ENCODE measurements at regions not wholly inside any gene's neighbourhood (a gene's known extent, or its start where the extent isn't known, plus 50 kb on each side); places are given as distances from the start of the nearest gene placed in this dataset.

DNA sequence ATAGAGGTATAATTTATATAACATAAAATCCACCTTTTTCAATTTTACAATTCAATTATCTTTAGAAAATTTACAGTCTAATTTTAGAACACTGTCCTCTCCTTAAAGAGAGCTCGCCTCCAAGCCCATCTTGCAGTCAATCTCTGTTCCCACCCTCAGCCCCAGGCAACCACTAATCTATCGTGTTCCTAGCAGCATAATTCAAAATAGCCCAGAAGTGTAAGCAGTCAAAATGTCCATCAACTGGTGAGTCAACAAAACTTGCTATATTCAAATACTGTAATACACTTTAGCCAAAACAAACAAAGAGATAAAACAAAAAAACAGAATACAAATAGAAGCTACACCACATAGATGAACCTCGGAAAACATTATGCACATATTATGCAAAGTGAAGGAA lies 1006.8 kb upstream of the EEF2KMT start:
- DNase-seq (ENCODE audit: extremely low read depth, low read depth) = no peak
- TF ChIP-seq CTCF (IDR thresholded peaks at IDR 0.05; ENCODE audit: low read depth, low read length) = no peak

GRCh38 chr16:6103561-6103960 lies 1006.0 kb upstream of the EEF2KMT start:
- DNase-seq (ENCODE audit: extremely low read depth, low read depth) = no peak
- TF ChIP-seq CTCF (IDR thresholded peaks at IDR 0.05; ENCODE audit: low read depth, low read length) = no peak

GRCh38 chr16:6099102-6099501 lies 1001.5 kb upstream of the EEF2KMT start:
- DNase-seq (ENCODE audit: extremely low read depth, low read depth) = no peak
- TF ChIP-seq CTCF (IDR thresholded peaks at IDR 0.05; ENCODE audit: low read depth, low read length) = no peak

GRCh38 chr16:6096931-6097670 lies 999.5 kb upstream of the EEF2KMT start:
- DNase-seq (ENCODE audit: extremely low read depth, low read depth) = no peak
- TF ChIP-seq CTCF (IDR thresholded peaks at IDR 0.05; ENCODE audit: low read depth, low read length) = no peak

- no peak for DNase-seq (ENCODE audit: extremely low read depth, low read depth)
- TF ChIP-seq CTCF (IDR thresholded peaks at IDR 0.05; ENCODE audit: low read depth, low read length) = no peak
Observed at GRCh38 chr16:6095414-6095813, 997.8 kb upstream of the EEF2KMT start.

- no peak for TF ChIP-seq CTCF (IDR thresholded peaks at IDR 0.05; ENCODE audit: low read depth, low read length)
- no peak for DNase-seq (ENCODE audit: extremely low read depth, low read depth)
Observed at GRCh38 chr16:6091021-6091420, 993.4 kb upstream of the EEF2KMT start.

DNA sequence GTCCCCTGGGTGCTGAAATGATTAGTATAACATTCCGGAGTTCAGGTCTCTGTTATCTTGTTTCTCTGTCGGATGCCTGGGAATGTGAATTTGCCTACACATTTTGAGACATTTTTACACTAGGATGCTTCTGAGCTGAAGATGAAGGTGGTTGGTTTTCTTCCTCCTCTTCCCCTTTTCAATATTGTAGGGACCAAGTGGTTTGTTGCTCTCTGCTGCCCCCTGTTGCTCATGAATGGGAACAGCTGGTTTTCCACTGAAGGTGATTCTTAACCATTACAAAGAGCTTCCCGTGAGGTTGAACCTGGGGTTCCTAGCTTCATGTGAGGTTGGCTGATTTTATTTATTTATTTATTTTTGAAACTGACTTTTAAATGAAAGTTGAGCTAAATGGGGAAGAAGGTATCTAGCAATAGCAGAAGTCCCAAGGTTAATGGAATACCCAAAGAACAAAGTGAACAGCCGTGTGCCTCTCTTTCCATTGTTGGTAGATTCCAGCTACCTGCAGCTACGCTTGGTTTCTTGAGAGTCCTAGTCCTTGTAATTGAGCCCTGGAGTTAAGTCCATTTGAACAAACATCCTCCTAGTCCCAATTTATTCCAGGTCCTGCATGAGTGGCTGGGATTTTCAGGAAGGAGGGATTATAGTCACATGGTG lies 983.9 kb upstream of the EEF2KMT start:
- no peak for TF ChIP-seq CTCF (IDR thresholded peaks at IDR 0.05; ENCODE audit: low read depth, low read length)
- no peak for DNase-seq (ENCODE audit: extremely low read depth, low read depth)
